H1 (cell line): ENCODE measurements at regions not wholly inside any gene's neighbourhood (a gene's known extent, or its start where the extent isn't known, plus 50 kb on each side); places are given as distances from the start of the nearest gene placed in this dataset.

Experiments
- CTCF ChIA-PET: fragments of 300-600 bp; sonication (Branson Sonifier 250); formaldehyde crosslinking; loops from one replicate; lab custom pipeline; 2021; ENCODE audit not compliant: partially characterized antibody; lab: Charles Lee
- POLR2A ChIA-PET: fragments of 300-600 bp; sonication (Branson Sonifier 250); formaldehyde crosslinking; loops from one replicate; lab custom pipeline; 2021; ENCODE audit warnings: inconsistent platforms; ENCODE audit not compliant: partially characterized antibody; lab: Charles Lee
- DNase-seq, 2 experiments: peaks; one replicate each; pipeline versions ENCODE4 v3.0.0 to v3.0.0-alpha.2; 2010 to 2022; ENCODE audit warnings: low spot score in 2 of 2, low read depth in 1 of 2, mixed read lengths in 1 of 2
- FAIRE-seq: peaks from 2 replicates; lab custom pipeline; 2011; peaks lifted over from hg19 to GRCh38; lab: Jason Lieb, UNC
- H2AFZ ChIP-seq: 2 replicates; pipeline ENCODE4 v1.8.1; 2012; ENCODE audit warnings: low read length, inconsistent platforms
- H2AK5ac ChIP-seq: 2 replicates; pipeline ENCODE4 v1.6.1; 2013; ENCODE audit warnings: low read depth, low read length
- H2BK120ac ChIP-seq: replicated peaks from 2 replicates; pipeline ENCODE3; 2013; ENCODE audit warnings: low read depth, low read length, inconsistent platforms
- H2BK12ac ChIP-seq: 2 replicates; pipeline ENCODE4 v1.6.1; 2013; ENCODE audit warnings: low read depth, low read length
- H2BK15ac ChIP-seq: 2 replicates; pipeline ENCODE4 v1.6.1; 2013; ENCODE audit warnings: low read length
- H2BK20ac ChIP-seq: 2 replicates; pipeline ENCODE4 v1.6.1; 2013; ENCODE audit warnings: low read length
- H2BK5ac ChIP-seq: 2 replicates; pipeline ENCODE4 v1.6.1; 2013; ENCODE audit warnings: low read depth, low read length
- H3K14ac ChIP-seq: 2 replicates; pipeline ENCODE4 v1.6.1; 2013; ENCODE audit warnings: inconsistent platforms; ENCODE audit not compliant: insufficient read length
- H3K18ac ChIP-seq: 2 replicates; pipeline ENCODE4 v1.6.1; 2013; ENCODE audit warnings: low read length; ENCODE audit errors: extremely low read depth
- H3K23ac ChIP-seq: 2 replicates; pipeline ENCODE4 v1.6.1; 2013; ENCODE audit warnings: inconsistent platforms; ENCODE audit not compliant: insufficient read length
- H3K23me2 ChIP-seq: 2 replicates; pipeline ENCODE4 v1.6.1; 2013; ENCODE audit warnings: low read depth, low read length
- H3K27ac ChIP-seq: 2 replicates; pipeline ENCODE4 v1.6.1; 2011; ENCODE audit warnings: low read depth, low read length, inconsistent platforms
- H3K27me3 ChIP-seq, 4 experiments: replicated peaks in 1 of 4; 1 replicate in 1 of 4; 2 replicates in 3 of 4; pipeline versions ENCODE4 v1.6.1 to v1.8.1; 2011 to 2013; ENCODE audit warnings: low read length in 3 of 4, mild to moderate bottlenecking in 3 of 4, inconsistent platforms in 2 of 4, mixed read lengths in 2 of 4, moderate library complexity in 1 of 4; ENCODE audit not compliant: control insufficient read depth in 3 of 4, insufficient read depth in 3 of 4; ENCODE audit errors: extremely low read depth in 1 of 4
- H3K36me3 ChIP-seq, 4 experiments: 2 replicates each; pipeline versions ENCODE4 v1.6.1 to v1.8.1; 2011 to 2013; ENCODE audit warnings: mild to moderate bottlenecking in 4 of 4, low read length in 3 of 4, moderate library complexity in 2 of 4, control low read depth in 1 of 4, inconsistent platforms in 1 of 4; ENCODE audit not compliant: insufficient read depth in 4 of 4, control insufficient read depth in 2 of 4
- H3K4ac ChIP-seq: replicated peaks from 2 replicates; pipeline ENCODE3; 2013; ENCODE audit warnings: low read length, low read depth, mixed read lengths, inconsistent platforms; ENCODE audit not compliant: insufficient read length
- H3K4me1 ChIP-seq, 4 experiments: replicated peaks in 1 of 4; 1 replicate in 1 of 4; 2 replicates in 3 of 4; pipeline versions ENCODE4 v1.6.1 to v1.8.1; 2011 to 2013; ENCODE audit warnings: low read length in 3 of 4, inconsistent platforms in 2 of 4, mixed read lengths in 1 of 4; ENCODE audit not compliant: insufficient read depth in 4 of 4, control insufficient read depth in 3 of 4
- H3K4me2 ChIP-seq, 2 experiments: 2 replicates each; pipeline versions ENCODE4 v1.6.1 to v1.8.1; 2011 to 2013; ENCODE audit warnings: low read depth in 2 of 2, low read length in 2 of 2, control low read depth in 1 of 2, inconsistent platforms in 1 of 2, mild to moderate bottlenecking in 1 of 2; ENCODE audit not compliant: insufficient read depth in 1 of 2
- H3K4me3 ChIP-seq, 4 experiments: fragments of 200-600, 300-600 bp in 1 of 4; sonication (generic), shearing (Covaris generic), sonication (Bioruptor Twin) in 1 of 4; 2 replicates each; pipeline versions ENCODE4 v1.5.1 to v1.8.1; 2011 to 2016; ENCODE audit warnings: low read length in 4 of 4, low read depth in 3 of 4, control low read depth in 2 of 4, inconsistent platforms in 2 of 4, mild to moderate bottlenecking in 2 of 4, mixed read lengths in 1 of 4, moderate library complexity in 1 of 4; ENCODE audit not compliant: insufficient read depth in 2 of 4; ENCODE audit errors: extremely low read depth in 1 of 4
- H3K56ac ChIP-seq: replicated peaks from 2 replicates; pipeline ENCODE3; 2013; ENCODE audit warnings: low read depth, mild to moderate bottlenecking, mixed read lengths, low read length, inconsistent platforms; ENCODE audit not compliant: insufficient read length
- H3K79me1 ChIP-seq: 2 replicates; pipeline ENCODE4 v1.6.1; 2013; ENCODE audit warnings: low read depth, low read length, control low read depth
- H3K79me2 ChIP-seq, 2 experiments: 2 replicates each; pipeline versions ENCODE4 v1.6.1 to v1.8.1; 2012 to 2013; ENCODE audit warnings: low read length in 2 of 2, mild to moderate bottlenecking in 2 of 2, inconsistent platforms in 1 of 2; ENCODE audit not compliant: insufficient read depth in 2 of 2, control insufficient read depth in 1 of 2
- H3K9ac ChIP-seq, 4 experiments: replicated peaks in 1 of 4; 1 replicate in 1 of 4; 2 replicates in 3 of 4; pipeline versions ENCODE4 v1.6.1 to v1.8.1; 2011 to 2013; ENCODE audit warnings: low read depth in 3 of 4, low read length in 3 of 4, control low read depth in 2 of 4, mild to moderate bottlenecking in 2 of 4, moderate library complexity in 2 of 4, inconsistent platforms in 1 of 4; ENCODE audit errors: extremely low read depth in 1 of 4
- H3K9me3 ChIP-seq, 2 experiments: 2 replicates each; pipeline versions ENCODE4 v1.6.1 to v1.8.1; 2012 to 2013; ENCODE audit warnings: mild to moderate bottlenecking in 2 of 2, moderate library complexity in 2 of 2, control low read depth in 1 of 2, inconsistent platforms in 1 of 2, low read depth in 1 of 2, low read length in 1 of 2, mixed read lengths in 1 of 2; ENCODE audit not compliant: insufficient read depth in 2 of 2
- H4K20me1 ChIP-seq, 2 experiments: replicated peaks in 1 of 2; 2 replicates each; pipeline versions ENCODE3 to v1.8.1; 2011 to 2013; ENCODE audit warnings: inconsistent platforms in 2 of 2, low read length in 2 of 2, mild to moderate bottlenecking in 1 of 2; ENCODE audit not compliant: insufficient read depth in 2 of 2, control insufficient read depth in 1 of 2
- H4K5ac ChIP-seq: 2 replicates; pipeline ENCODE4 v1.6.1; 2013; ENCODE audit warnings: low read length, low read depth, mixed read lengths, inconsistent platforms; ENCODE audit not compliant: insufficient read length
- H4K8ac ChIP-seq: 2 replicates; pipeline ENCODE4 v1.8.0; 2013; ENCODE audit warnings: mild to moderate bottlenecking, moderate library complexity, low read length, inconsistent platforms; ENCODE audit not compliant: insufficient read depth; ENCODE audit errors: extremely low read depth
- H4K91ac ChIP-seq: replicated peaks from 2 replicates; pipeline ENCODE3; 2013; ENCODE audit warnings: low read length, mixed read lengths, inconsistent platforms; ENCODE audit not compliant: insufficient read length
- ATF2 ChIP-seq: IDR thresholded peaks from 2 replicates; pipeline ENCODE4 v1.6.1; 2012; ENCODE audit warnings: low read length, inconsistent platforms
- BCL11A ChIP-seq, 2 experiments: IDR thresholded peaks; one replicate each; pipeline ENCODE4 v1.6.1; 2011; ENCODE audit warnings: low read depth in 2 of 2, low read length in 2 of 2, mild to moderate bottlenecking in 2 of 2
- CTBP2 ChIP-seq: IDR thresholded peaks from 2 replicates; pipeline ENCODE4 v1.7.0; 2011; ENCODE audit warnings: borderline replicate concordance, mild to moderate bottlenecking, moderate library complexity, mixed read lengths, low read length; ENCODE audit not compliant: insufficient read depth, insufficient read length
- EZH2 ChIP-seq: fragments of 200-600 bp; sonication (generic); IDR thresholded peaks from 2 replicates; pipeline ENCODE4 v1.7.1; 2012; ENCODE audit warnings: low read depth, mild to moderate bottlenecking, moderate library complexity, low read length, inconsistent platforms; ENCODE audit not compliant: severe bottlenecking
- HDAC2 ChIP-seq, 2 experiments: fragments of 300-600 bp in 1 of 2; sonication (generic) in 1 of 2; IDR thresholded peaks; 2 replicates each; pipeline ENCODE4 v1.6.1; 2011 to 2012; ENCODE audit warnings: low read depth in 2 of 2, low read length in 2 of 2, mild to moderate bottlenecking in 2 of 2, moderate library complexity in 2 of 2, borderline replicate concordance in 1 of 2, inconsistent platforms in 1 of 2
- MAX ChIP-seq: IDR thresholded peaks from 2 replicates; pipeline ENCODE4 v1.6.1; 2012; ENCODE audit warnings: inconsistent platforms
- POLR2AphosphoS5 ChIP-seq: IDR thresholded peaks from 2 replicates; pipeline ENCODE4 v1.6.1; 2011; ENCODE audit warnings: low read depth, low read length
- RAD21 ChIP-seq, 2 experiments: IDR thresholded peaks in 1 of 2; conservative IDR thresholded peaks in 1 of 2; 2 replicates each; pipeline ENCODE4 v1.6.1; 2011; ENCODE audit warnings: low read depth in 2 of 2, low read length in 2 of 2, improper control_type of control experiment in 1 of 2, inconsistent platforms in 1 of 2, mild to moderate bottlenecking in 1 of 2, moderate library complexity in 1 of 2
- SIN3A ChIP-seq, 2 experiments: IDR thresholded peaks in 1 of 2; conservative IDR thresholded peaks in 1 of 2; 2 replicates each; pipeline ENCODE4 v1.6.1; 2011 to 2012; ENCODE audit warnings: low read length in 2 of 2, improper control_type of control experiment in 1 of 2, low read depth in 1 of 2, mild to moderate bottlenecking in 1 of 2
- YY1 ChIP-seq: IDR thresholded peaks from 2 replicates; pipeline ENCODE4 v1.6.1; 2011; ENCODE audit warnings: low read depth, mild to moderate bottlenecking, low read length
- WGBS, 2 experiments: shearing (Covaris generic) in 1 of 2; methylation state at CpG; one replicate each; pipeline versions ENCODE4 v1.1.6 to v1.1.7; 2013 to 2015; ENCODE audit warnings: low lambda C conversion rate in 2 of 2, mixed read lengths in 2 of 2, inconsistent platforms in 1 of 2, low coverage in 1 of 2, missing lambda C conversion rate in 1 of 2; ENCODE audit not compliant: insufficient replicate concordance in 2 of 2, insufficient coverage in 1 of 2, insufficient read length in 1 of 2; ENCODE audit errors: extremely low coverage in 1 of 2, missing lambda C conversion rate in 1 of 2; 5-methylcytosine and 5-hydroxymethylcytosine counted together

GRCh38 chr14:76701436-76701835 lies 59.8 kb upstream of the VASH1 start:
- H3K4me1 ChIP-seq, result no peaks in the 10 kb centered on the region
- CTCF ChIA-PET, result interaction anchor here (0.8 to 1.3 kb wide), 2 partner anchors 9 to 52 kb away, joined by 3 to 11 read pairs; no protein-coding TSS in a partner anchor
- no peak for TF ChIP-seq HDAC2 (IDR thresholded peaks at IDR 0.05; ENCODE audit: borderline replicate concordance in 1 of 2, low read depth in 2 of 2, low read length in 2 of 2)
- TF ChIP-seq EZH2, result no peak
- no peak for TF ChIP-seq MAX
- TF ChIP-seq CTBP2, result no peak
- TF ChIP-seq BCL11A (IDR thresholded peaks at IDR 0.05; ENCODE audit: low read depth in 2 of 2, low read length in 2 of 2), result no peak
- TF ChIP-seq ATF2, result no peak
- TF ChIP-seq YY1, result no peak
- TF ChIP-seq SIN3A (conservative IDR thresholded peaks at IDR 0.05 in 1 of 2, IDR thresholded peaks at IDR 0.05 in 1 of 2; ENCODE audit: low read depth in 1 of 2, low read length in 2 of 2), result no peak
- TF ChIP-seq POLR2AphosphoS5, result no peak
- no peak for TF ChIP-seq RAD21 (IDR thresholded peaks at IDR 0.05 in 1 of 2, conservative IDR thresholded peaks at IDR 0.05 in 1 of 2; ENCODE audit: low read depth in 2 of 2, low read length in 2 of 2)

More at GRCh38 chr14:76701436-76701835, 59.8 kb upstream of the VASH1 start:
- Histone ChIP-seq H3K36me3 (no peaks in the 10 kb centered on the region; a peak in 1 of 8 replicates), H3K4me3 (no peak overlapping the region), H3K23me2 (no peaks in the 10 kb centered on the region), H2BK5ac (no peak overlapping the region), H2BK120ac (no peak overlapping the region), H3K27ac (no peak overlapping the region), H3K9me3 (no peaks in the 10 kb centered on the region), H3K4ac (no peak overlapping the region), H4K5ac (no peak overlapping the region), H3K18ac (no peak overlapping the region), H4K20me1 (no peaks in the 10 kb centered on the region), H3K4me2 (no peak overlapping the region), H4K91ac (no peak overlapping the region), H2BK15ac (no peak overlapping the region), H4K8ac (no peak overlapping the region), H3K56ac (no peak overlapping the region), H3K23ac (no peak overlapping the region), H3K79me2 (no peaks in the 10 kb centered on the region), H3K27me3 (no peaks in the 10 kb centered on the region), H2BK20ac (no peak overlapping the region), H3K14ac (no peak overlapping the region), H3K9ac (no peak overlapping the region), H2AK5ac (no peak overlapping the region), H2BK12ac (no peak overlapping the region), H3K79me1 (no peaks in the 10 kb centered on the region), H2AFZ (no peak overlapping the region)
- FAIRE-seq, result no peak
- 84% methylated on average over 3 of the region's 3 CpGs; no CpG with 5 or more reads in 1 of the 2 experiments for WGBS, 2 experiments
- no peak for DNase-seq
- POLR2A ChIA-PET, result no interaction called here
